GM13976 (cell line): ENCODE measurements at regions not wholly inside any gene's neighbourhood (a gene's known extent, or its start where the extent isn't known, plus 50 kb on each side); places are given as distances from the start of the nearest gene placed in this dataset.

Source experiments
- DNase-seq: peaks from one replicate; pipeline ENCODE4 v3.0.0; 2012; ENCODE audit warnings: low spot score
- CTCF ChIP-seq: IDR thresholded peaks from 2 replicates; pipeline ENCODE4 v1.5.1; 2012; ENCODE audit warnings: borderline replicate concordance, mild to moderate bottlenecking; ENCODE audit not compliant: insufficient read depth; ENCODE audit errors: extremely low read depth, missing control alignments, control extremely low read depth
- in situ Hi-C: fragments of 300-500 bp; cut with MboI; formaldehyde crosslinking; loops from one replicate; pipeline ENCODE4 v1.12.0; 2022; ENCODE audit warnings: low sequenced_read_pairs, mixed read lengths, inconsistent platforms; ENCODE audit not compliant: unreplicated experiment

- DNase-seq: no peak
- in situ Hi-C loops: no loop called here
Measured at GRCh38 chr15:47561102-47561501, 156.2 kb upstream of the SEMA6D start.

GRCh38 chr15:47565949-47566348, 151.4 kb upstream of the SEMA6D start:
- no peak for DNase-seq
- in situ Hi-C loops: no loop called here
- TF ChIP-seq CTCF: no peak

More at GRCh38 chr15:47561102-47561501, 156.2 kb upstream of the SEMA6D start:
- no peak for TF ChIP-seq CTCF

GRCh38 chr15:47566610-47567009, 150.7 kb upstream of the SEMA6D start:
- in situ Hi-C loops: no loop called here
- TF ChIP-seq CTCF: no peak
- DNase-seq: no peak

- no peak for DNase-seq
- TF ChIP-seq CTCF: no peak
- in situ Hi-C loops: no loop called here
Measured at GRCh38 chr15:47568030-47568429, 149.3 kb upstream of the SEMA6D start.

GRCh38 chr15:47570044-47570443, 147.3 kb upstream of the SEMA6D start:
- in situ Hi-C loops: no loop called here
- TF ChIP-seq CTCF: no peak
- no peak for DNase-seq

GRCh38 chr15:47570451-47570850, 146.9 kb upstream of the SEMA6D start:
- TF ChIP-seq CTCF: no peak
- in situ Hi-C loops: no loop called here
- DNase-seq: no peak
